ENCODE measurements at regions not wholly inside any gene's neighbourhood (a gene's known extent, or its start where the extent isn't known, plus 50 kb on each side); places are given as distances from the start of the nearest gene placed in this dataset.

DNA sequence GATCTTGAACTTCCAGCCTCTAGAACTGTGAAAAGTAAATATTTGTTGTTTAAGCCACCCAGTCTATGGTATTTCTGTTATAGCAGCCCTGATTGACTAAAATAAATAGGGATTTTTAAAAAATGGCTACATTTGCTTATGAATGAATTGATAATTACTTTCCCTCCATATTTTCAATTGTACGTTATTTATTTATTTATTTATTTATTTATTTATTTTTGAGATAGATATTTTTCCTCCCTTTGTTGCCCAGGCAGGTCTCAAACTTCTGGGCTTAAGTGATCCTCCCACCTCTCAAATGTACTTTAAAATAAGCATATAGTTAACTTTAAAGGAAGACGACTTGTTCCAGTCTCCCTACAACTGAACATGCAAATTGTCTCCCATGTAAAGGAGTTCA, 76.0 kb upstream of the HMGA2 start:
- no peak overlapping the region for H3K4me2 ChIP-seq (ENCODE audit: low read length)
- no peak overlapping the region for H3K4me3 ChIP-seq (ENCODE audit: low read length)
- H3K9me3 ChIP-seq (ENCODE audit: low read length) = no peaks in the 10 kb centered on the region
- no peaks in the 10 kb centered on the region for H3K79me2 ChIP-seq (ENCODE audit: low read length)
- no peaks in the 10 kb centered on the region for H3F3A ChIP-seq (ENCODE audit: low read length, unreplicated experiment)
- no peaks in the 10 kb centered on the region for H3K27me3 ChIP-seq (ENCODE audit: low read length)
- H3K36me3 ChIP-seq (ENCODE audit: low read depth, low read length) = no peaks in the 10 kb centered on the region
- no peak overlapping the region for H2AFZ ChIP-seq (ENCODE audit: low read length)
- intact Hi-C loops (cut with micrococcal nuclease) = no loop called here
- ChIA-PET POLR2A (ENCODE audit: unreplicated experiment) (no interaction called here), CTCF (no interaction called here)
- no peaks in the 10 kb centered on the region for H4K20me1 ChIP-seq (ENCODE audit: low read length)
- no peak overlapping the region for H3K27ac ChIP-seq (ENCODE audit: low read length)
- BruUV-seq (replicated peaks) = no TSS peak
- 0 out of 2 replicates have a peak, but pooled peaks cover 6% of the 10 kb centered on the region for H3K4me1 ChIP-seq (ENCODE audit: insufficient read depth, low read length)
- TF ChIP-seq, protein P1, sequence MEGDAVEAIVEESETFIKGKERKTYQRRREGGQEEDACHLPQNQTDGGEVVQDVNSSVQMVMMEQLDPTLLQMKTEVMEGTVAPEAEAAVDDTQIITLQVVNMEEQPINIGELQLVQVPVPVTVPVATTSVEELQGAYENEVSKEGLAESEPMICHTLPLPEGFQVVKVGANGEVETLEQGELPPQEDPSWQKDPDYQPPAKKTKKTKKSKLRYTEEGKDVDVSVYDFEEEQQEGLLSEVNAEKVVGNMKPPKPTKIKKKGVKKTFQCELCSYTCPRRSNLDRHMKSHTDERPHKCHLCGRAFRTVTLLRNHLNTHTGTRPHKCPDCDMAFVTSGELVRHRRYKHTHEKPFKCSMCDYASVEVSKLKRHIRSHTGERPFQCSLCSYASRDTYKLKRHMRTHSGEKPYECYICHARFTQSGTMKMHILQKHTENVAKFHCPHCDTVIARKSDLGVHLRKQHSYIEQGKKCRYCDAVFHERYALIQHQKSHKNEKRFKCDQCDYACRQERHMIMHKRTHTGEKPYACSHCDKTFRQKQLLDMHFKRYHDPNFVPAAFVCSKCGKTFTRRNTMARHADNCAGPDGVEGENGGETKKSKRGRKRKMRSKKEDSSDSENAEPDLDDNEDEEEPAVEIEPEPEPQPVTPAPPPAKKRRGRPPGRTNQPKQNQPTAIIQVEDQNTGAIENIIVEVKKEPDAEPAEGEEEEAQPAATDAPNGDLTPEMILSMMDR (conservative IDR thresholded peaks at IDR 0.05; ENCODE audit: low read depth, low read length) = no peak
- no peak for DNase-seq
- ATAC-seq = no peak
- no peaks in the 10 kb centered on the region for H3K9me2 ChIP-seq (replicated peaks; ENCODE audit: low read length)
- H3K9ac ChIP-seq (ENCODE audit: low read length) = no peak overlapping the region

DNA sequence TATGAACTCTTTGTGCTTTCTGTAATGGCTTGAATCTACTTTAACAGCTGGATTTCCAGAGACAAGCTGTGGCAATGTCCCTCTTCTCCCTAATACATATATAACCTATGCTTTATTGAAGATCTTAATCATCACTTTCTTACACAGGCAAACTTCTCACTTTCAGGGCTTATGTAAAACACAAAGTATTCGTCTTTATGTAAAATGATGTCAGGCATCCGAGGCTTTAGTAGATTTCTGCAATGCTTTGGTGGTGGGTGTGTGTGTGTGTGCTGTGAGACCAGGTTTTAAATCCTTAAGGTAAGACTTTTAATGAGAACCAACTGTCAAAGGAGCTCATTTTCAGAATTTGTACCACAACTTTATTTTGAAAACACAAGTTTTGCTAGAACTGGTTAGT, 70.0 kb upstream of the HMGA2 start:
- Histone ChIP-seq H3K79me2 (ENCODE audit: low read length) (no peaks in the 10 kb centered on the region), H4K20me1 (ENCODE audit: low read length) (no peaks in the 10 kb centered on the region), H3K27me3 (ENCODE audit: low read length) (no peaks in the 10 kb centered on the region), H3K4me2 (ENCODE audit: low read length) (no peak overlapping the region), H3K9ac (ENCODE audit: low read length) (no peak overlapping the region), H3K9me3 (ENCODE audit: low read length) (no peaks in the 10 kb centered on the region), H3K27ac (ENCODE audit: low read length) (no peak overlapping the region), H3K9me2 (replicated peaks; ENCODE audit: low read length) (no peaks in the 10 kb centered on the region), H3K36me3 (ENCODE audit: low read depth, low read length) (no peaks in the 10 kb centered on the region), H3K4me3 (ENCODE audit: low read length) (no peak overlapping the region), H3F3A (ENCODE audit: low read length, unreplicated experiment) (no peaks in the 10 kb centered on the region), H2AFZ (ENCODE audit: low read length) (no peak overlapping the region), H3K4me1 (ENCODE audit: insufficient read depth, low read length) (peaks cover 24% of the 10 kb centered on the region)
- intact Hi-C loops (cut with micrococcal nuclease) = no loop called here
- no peak for DNase-seq
- CTCF ChIA-PET = no interaction called here
- BruUV-seq (replicated peaks) = no TSS peak
- TF ChIP-seq EZH2 (IDR thresholded peaks at IDR 0.05; ENCODE audit: low read length, unreplicated experiment) (no peak), EZH2phosphoT487 (IDR thresholded peaks at IDR 0.05; ENCODE audit: borderline replicate concordance, low read length) (no peak)
- TF ChIP-seq, protein P1 (conservative IDR thresholded peaks at IDR 0.05; ENCODE audit: low read depth, low read length) = no peak
- ATAC-seq = no peak
- POLR2A ChIA-PET (ENCODE audit: unreplicated experiment) = no interaction called here

DNA sequence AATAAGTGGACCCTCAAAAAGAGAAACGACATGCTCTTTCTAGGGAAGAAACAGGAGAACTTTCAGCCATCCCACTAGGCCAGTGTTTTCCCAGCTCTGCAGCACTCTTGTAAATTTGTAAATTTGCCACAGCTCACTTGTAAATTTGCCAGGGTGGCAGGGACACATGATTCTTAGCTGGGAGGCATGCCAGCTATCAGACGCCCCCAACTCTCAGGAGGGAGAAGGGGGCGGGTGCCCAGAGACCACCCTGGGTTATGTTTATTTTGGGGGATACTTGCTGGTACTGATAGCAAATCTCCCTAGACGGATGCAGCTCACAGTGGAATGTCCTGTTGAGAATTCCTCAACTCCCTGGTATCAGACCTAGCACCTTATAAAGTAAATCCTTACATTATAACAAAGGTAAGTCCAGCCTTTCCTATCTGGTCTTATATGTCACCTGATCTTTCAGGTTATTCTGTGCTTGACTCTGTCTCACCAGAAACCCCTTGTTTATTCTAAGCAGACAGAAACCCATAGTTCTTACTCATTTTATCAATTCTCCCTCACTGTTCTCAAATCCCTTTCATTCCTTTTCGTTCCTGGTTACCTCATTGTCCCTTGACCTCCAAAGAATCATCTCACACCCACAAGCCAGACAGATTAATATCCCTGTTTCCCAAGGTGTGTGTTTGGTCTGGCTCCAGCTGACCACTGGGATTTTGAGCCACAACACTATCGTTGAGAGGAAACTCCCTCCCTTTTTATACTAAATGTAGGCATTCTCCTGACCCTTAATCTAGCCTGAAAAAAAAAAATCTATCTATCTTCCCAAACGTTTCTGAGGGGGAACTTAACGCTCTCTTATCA, 69.3 kb upstream of the HMGA2 start:
- POLR2A ChIA-PET (ENCODE audit: unreplicated experiment) = no interaction called here

More for the DNA sequence above, 69.3 kb upstream of the HMGA2 start:
- no peaks in the 10 kb centered on the region for H3K9me2 ChIP-seq (replicated peaks; ENCODE audit: low read length)
- H3K9me3 ChIP-seq (ENCODE audit: low read length) = no peaks in the 10 kb centered on the region
- H4K20me1 ChIP-seq (ENCODE audit: low read length) = no peaks in the 10 kb centered on the region
- H2AFZ ChIP-seq (ENCODE audit: low read length) = no peak overlapping the region
- no peaks in the 10 kb centered on the region for H3K27me3 ChIP-seq (ENCODE audit: low read length)
- H3F3A ChIP-seq (ENCODE audit: low read length, unreplicated experiment) = no peaks in the 10 kb centered on the region
- H3K79me2 ChIP-seq (ENCODE audit: low read length) = no peaks in the 10 kb centered on the region
- intact Hi-C loops (cut with micrococcal nuclease) = no loop called here
- peaks cover 24% of the 10 kb centered on the region for H3K4me1 ChIP-seq (ENCODE audit: insufficient read depth, low read length)
- H3K36me3 ChIP-seq (ENCODE audit: low read depth, low read length) = no peaks in the 10 kb centered on the region
- DNase-seq (no peak), ATAC-seq (no peak)
- H3K9ac ChIP-seq (ENCODE audit: low read length) = no peak overlapping the region
- TF ChIP-seq, protein P1 (conservative IDR thresholded peaks at IDR 0.05; ENCODE audit: low read depth, low read length) = no peak
- TF ChIP-seq EZH2phosphoT487 (IDR thresholded peaks at IDR 0.05; ENCODE audit: borderline replicate concordance, low read length) = no peak
- no peak for TF ChIP-seq EZH2 (IDR thresholded peaks at IDR 0.05; ENCODE audit: low read length, unreplicated experiment)
- CTCF ChIA-PET = interaction anchor here (0.6 kb wide), 1 partner anchor 8 kb away, joined by 3 read pairs; no protein-coding TSS in a partner anchor
- H3K4me2 ChIP-seq (ENCODE audit: low read length) = no peak overlapping the region
- no peak overlapping the region for H3K27ac ChIP-seq (ENCODE audit: low read length)
- no TSS peak for BruUV-seq (replicated peaks)
- no peak overlapping the region for H3K4me3 ChIP-seq (ENCODE audit: low read length)
